ENCODE measurements at regions not wholly inside any gene's neighbourhood (a gene's known extent, or its start where the extent isn't known, plus 50 kb on each side); places are given as distances from the start of the nearest gene placed in this dataset.

GRCh38 chr3:145904138-145904537 lies 256.8 kb downstream of the PLOD2 start:
- WGBS, result 86% methylated on average over 7 of the region's 7 CpGs
- TF ChIP-seq NR2F2 (IDR thresholded peaks at IDR 0.05) (no peak), EGR1 (IDR thresholded peaks at IDR 0.05; ENCODE audit: low read depth in 2 of 2) (no peak), TAF1 (conservative IDR thresholded peaks at IDR 0.05) (no peak)
- Histone ChIP-seq H3K36me3 (ENCODE audit: control insufficient read depth in 4 of 4, insufficient read depth in 3 of 4, low read depth in 1 of 4, low read length in 3 of 4) (no peaks in the 10 kb centered on the region), H3K4me1 (ENCODE audit: control insufficient read depth in 4 of 4, insufficient read depth in 4 of 4, low read length in 3 of 4) (no peaks in the 10 kb centered on the region), H3K9ac (ENCODE audit: low read depth in 1 of 2, low read length in 2 of 2) (no peak overlapping the region), H3K27ac (ENCODE audit: low read depth in 1 of 2, low read length in 2 of 2) (no peak overlapping the region), H3K9me3 (ENCODE audit: control insufficient read depth in 4 of 4, low read length in 3 of 4) (no peaks in the 10 kb centered on the region), H3K27me3 (ENCODE audit: control insufficient read depth in 4 of 4, insufficient read depth in 4 of 4, low read length in 3 of 4) (no peaks in the 10 kb centered on the region), H3K4me3 (ENCODE audit: low read depth in 1 of 3, low read length in 3 of 3) (no peak overlapping the region)
- DNase-seq (ENCODE audit: low spot score), result no peak

DNA sequence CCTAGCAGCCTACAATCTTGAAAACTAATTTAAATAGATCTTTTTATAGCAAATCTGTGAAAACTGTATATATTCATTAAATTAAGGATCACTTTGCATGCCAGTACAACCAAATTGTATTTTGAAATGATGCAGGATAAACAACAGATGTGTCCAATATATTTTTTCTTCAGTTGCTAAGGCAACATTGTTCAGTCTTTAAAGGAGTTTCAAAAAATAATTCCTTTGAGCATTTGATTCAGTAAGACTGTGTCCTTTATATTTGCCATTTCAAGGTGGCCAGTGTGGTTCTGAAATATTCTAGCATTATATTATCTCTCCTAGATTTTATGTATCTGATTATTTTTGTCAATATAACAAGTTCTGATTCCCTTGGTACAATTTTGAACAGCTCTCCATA lies 254.7 kb downstream of the PLOD2 start:
- H3K9me3 ChIP-seq (ENCODE audit: control insufficient read depth in 4 of 4, low read length in 3 of 4), result no peaks in the 10 kb centered on the region
- no peaks in the 10 kb centered on the region for H3K27me3 ChIP-seq (ENCODE audit: control insufficient read depth in 4 of 4, insufficient read depth in 4 of 4, low read length in 3 of 4)
- H3K27ac ChIP-seq (ENCODE audit: low read depth in 1 of 2, low read length in 2 of 2), result no peak overlapping the region
- H3K4me3 ChIP-seq (ENCODE audit: low read depth in 1 of 3, low read length in 3 of 3), result no peak overlapping the region
- DNase-seq (ENCODE audit: low spot score), result no peak
- TF ChIP-seq HNF4A (conservative IDR thresholded peaks at IDR 0.05) (no peak), YY1 (IDR thresholded peaks at IDR 0.05) (no peak), CTCF (IDR thresholded peaks at IDR 0.05; ENCODE audit: low read depth, low read length, missing input control) (no peak), ATF3 (IDR thresholded peaks at IDR 0.05) (no peak), EGR1 (IDR thresholded peaks at IDR 0.05; ENCODE audit: low read depth in 2 of 2) (no peak), RAD21 (IDR thresholded peaks at IDR 0.05) (no peak), NR2F2 (IDR thresholded peaks at IDR 0.05) (no peak), TAF1 (conservative IDR thresholded peaks at IDR 0.05) (no peak), HNF4G (IDR thresholded peaks at IDR 0.05) (no peak)
- TF ChIP-seq, protein P1, sequence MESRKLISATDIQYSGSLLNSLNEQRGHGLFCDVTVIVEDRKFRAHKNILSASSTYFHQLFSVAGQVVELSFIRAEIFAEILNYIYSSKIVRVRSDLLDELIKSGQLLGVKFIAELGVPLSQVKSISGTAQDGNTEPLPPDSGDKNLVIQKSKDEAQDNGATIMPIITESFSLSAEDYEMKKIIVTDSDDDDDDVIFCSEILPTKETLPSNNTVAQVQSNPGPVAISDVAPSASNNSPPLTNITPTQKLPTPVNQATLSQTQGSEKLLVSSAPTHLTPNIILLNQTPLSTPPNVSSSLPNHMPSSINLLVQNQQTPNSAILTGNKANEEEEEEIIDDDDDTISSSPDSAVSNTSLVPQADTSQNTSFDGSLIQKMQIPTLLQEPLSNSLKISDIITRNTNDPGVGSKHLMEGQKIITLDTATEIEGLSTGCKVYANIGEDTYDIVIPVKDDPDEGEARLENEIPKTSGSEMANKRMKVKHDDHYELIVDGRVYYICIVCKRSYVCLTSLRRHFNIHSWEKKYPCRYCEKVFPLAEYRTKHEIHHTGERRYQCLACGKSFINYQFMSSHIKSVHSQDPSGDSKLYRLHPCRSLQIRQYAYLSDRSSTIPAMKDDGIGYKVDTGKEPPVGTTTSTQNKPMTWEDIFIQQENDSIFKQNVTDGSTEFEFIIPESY (IDR thresholded peaks at IDR 0.05), result no peak
- TF ChIP-seq, protein P2, sequence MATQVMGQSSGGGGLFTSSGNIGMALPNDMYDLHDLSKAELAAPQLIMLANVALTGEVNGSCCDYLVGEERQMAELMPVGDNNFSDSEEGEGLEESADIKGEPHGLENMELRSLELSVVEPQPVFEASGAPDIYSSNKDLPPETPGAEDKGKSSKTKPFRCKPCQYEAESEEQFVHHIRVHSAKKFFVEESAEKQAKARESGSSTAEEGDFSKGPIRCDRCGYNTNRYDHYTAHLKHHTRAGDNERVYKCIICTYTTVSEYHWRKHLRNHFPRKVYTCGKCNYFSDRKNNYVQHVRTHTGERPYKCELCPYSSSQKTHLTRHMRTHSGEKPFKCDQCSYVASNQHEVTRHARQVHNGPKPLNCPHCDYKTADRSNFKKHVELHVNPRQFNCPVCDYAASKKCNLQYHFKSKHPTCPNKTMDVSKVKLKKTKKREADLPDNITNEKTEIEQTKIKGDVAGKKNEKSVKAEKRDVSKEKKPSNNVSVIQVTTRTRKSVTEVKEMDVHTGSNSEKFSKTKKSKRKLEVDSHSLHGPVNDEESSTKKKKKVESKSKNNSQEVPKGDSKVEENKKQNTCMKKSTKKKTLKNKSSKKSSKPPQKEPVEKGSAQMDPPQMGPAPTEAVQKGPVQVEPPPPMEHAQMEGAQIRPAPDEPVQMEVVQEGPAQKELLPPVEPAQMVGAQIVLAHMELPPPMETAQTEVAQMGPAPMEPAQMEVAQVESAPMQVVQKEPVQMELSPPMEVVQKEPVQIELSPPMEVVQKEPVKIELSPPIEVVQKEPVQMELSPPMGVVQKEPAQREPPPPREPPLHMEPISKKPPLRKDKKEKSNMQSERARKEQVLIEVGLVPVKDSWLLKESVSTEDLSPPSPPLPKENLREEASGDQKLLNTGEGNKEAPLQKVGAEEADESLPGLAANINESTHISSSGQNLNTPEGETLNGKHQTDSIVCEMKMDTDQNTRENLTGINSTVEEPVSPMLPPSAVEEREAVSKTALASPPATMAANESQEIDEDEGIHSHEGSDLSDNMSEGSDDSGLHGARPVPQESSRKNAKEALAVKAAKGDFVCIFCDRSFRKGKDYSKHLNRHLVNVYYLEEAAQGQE (IDR thresholded peaks at IDR 0.05), result no peak
- TF ChIP-seq, protein P3, sequence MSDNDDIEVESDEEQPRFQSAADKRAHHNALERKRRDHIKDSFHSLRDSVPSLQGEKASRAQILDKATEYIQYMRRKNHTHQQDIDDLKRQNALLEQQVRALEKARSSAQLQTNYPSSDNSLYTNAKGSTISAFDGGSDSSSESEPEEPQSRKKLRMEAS (IDR thresholded peaks at IDR 0.05), result no peak
- H3K4me1 ChIP-seq (ENCODE audit: control insufficient read depth in 4 of 4, insufficient read depth in 4 of 4, low read length in 3 of 4), result no peaks in the 10 kb centered on the region
- H3K9ac ChIP-seq (ENCODE audit: low read depth in 1 of 2, low read length in 2 of 2), result no peak overlapping the region
- H3K36me3 ChIP-seq (ENCODE audit: control insufficient read depth in 4 of 4, insufficient read depth in 3 of 4, low read depth in 1 of 4, low read length in 3 of 4), result no peaks in the 10 kb centered on the region
